GM23248 (cell line): ENCODE measurements at regions not wholly inside any gene's neighbourhood (a gene's known extent, or its start where the extent isn't known, plus 50 kb on each side); places are given as distances from the start of the nearest gene placed in this dataset.

Experiments used
- DNase-seq: peaks from one replicate; pipeline ENCODE4 v3.0.0-alpha.2; 2015
- H2AFZ ChIP-seq: fragments of 200-600 bp; sonication (generic); 2 replicates; pipeline ENCODE4 v1.6.1; 2016; ENCODE audit warnings: antibody characterized with exemption
- H3F3A ChIP-seq: fragments of 200-600 bp; sonication (generic); 2 replicates; pipeline ENCODE4 v1.6.1; 2016; ENCODE audit warnings: mild to moderate bottlenecking, antibody characterized with exemption, mixed run types; ENCODE audit not compliant: insufficient read depth
- H3K27ac ChIP-seq: fragments of 200-600 bp; sonication (generic); 2 replicates; pipeline ENCODE4 v1.5.1; 2016; ENCODE audit warnings: mild to moderate bottlenecking
- H3K27me3 ChIP-seq: fragments of 200-600 bp; sonication (generic); replicated peaks from 2 replicates; pipeline ENCODE4 v1.6.1; 2016; ENCODE audit warnings: mild to moderate bottlenecking; ENCODE audit not compliant: insufficient read depth
- H3K36me3 ChIP-seq: fragments of 200-600 bp; sonication (generic); 2 replicates; pipeline ENCODE4 v1.6.1; 2016; ENCODE audit warnings: low read depth, mild to moderate bottlenecking
- H3K4me1 ChIP-seq: fragments of 200-600 bp; sonication (generic); 2 replicates; pipeline ENCODE4 v1.6.1; 2016; ENCODE audit warnings: mild to moderate bottlenecking; ENCODE audit not compliant: insufficient read depth
- H3K4me2 ChIP-seq: fragments of 200-600 bp; sonication (generic); one replicate; pipeline ENCODE4 v1.6.1; 2016; ENCODE audit warnings: mild to moderate bottlenecking; ENCODE audit not compliant: unreplicated experiment
- H3K4me3 ChIP-seq: fragments of 200-600 bp; sonication (generic); 2 replicates; pipeline ENCODE4 v1.5.1; 2016; ENCODE audit warnings: mild to moderate bottlenecking
- H3K79me2 ChIP-seq: fragments of 200-600 bp; sonication (generic); 2 replicates; pipeline ENCODE4 v1.6.1; 2016; ENCODE audit warnings: mild to moderate bottlenecking; ENCODE audit not compliant: insufficient read depth
- H3K9ac ChIP-seq: fragments of 200-600 bp; sonication (generic); 2 replicates; pipeline ENCODE4 v1.6.1; 2016; ENCODE audit warnings: mild to moderate bottlenecking
- H3K9me2 ChIP-seq: fragments of 200-600 bp; sonication (generic); 2 replicates; pipeline ENCODE4 v1.6.1; 2016; ENCODE audit warnings: mixed run types, mild to moderate bottlenecking, moderate library complexity; ENCODE audit not compliant: insufficient read depth
- H3K9me3 ChIP-seq: fragments of 200-600 bp; sonication (generic); one replicate; pipeline ENCODE4 v1.6.1; 2017; ENCODE audit warnings: low read depth
- H4K20me1 ChIP-seq: fragments of 200-600 bp; sonication (generic); 2 replicates; pipeline ENCODE4 v1.6.0; 2016; ENCODE audit not compliant: insufficient read depth
- EZH2 ChIP-seq: fragments of 200-600 bp; sonication (generic); IDR thresholded peaks from 2 replicates; pipeline ENCODE4 v1.6.1; 2018; ENCODE audit warnings: antibody characterized with exemption, mild to moderate bottlenecking; ENCODE audit not compliant: insufficient read depth, poor library complexity, severe bottlenecking
- EZH2phosphoT487 ChIP-seq: fragments of 200-600 bp; sonication (generic); IDR thresholded peaks from 2 replicates; pipeline ENCODE4 v1.6.1; 2018; ENCODE audit warnings: antibody characterized with exemption, moderate library complexity, mild to moderate bottlenecking, low read depth; ENCODE audit not compliant: insufficient read depth
- WGBS, 2 experiments: methylation state at CpG; one replicate each; pipeline ENCODE4 v1.1.6; 2015 to 2017; ENCODE audit warnings: low lambda C conversion rate in 2 of 2, low coverage in 1 of 2; ENCODE audit errors: missing lambda C conversion rate in 2 of 2; 5-methylcytosine and 5-hydroxymethylcytosine counted together
- in situ Hi-C: fragments of 300-500 bp; cut with MboI; formaldehyde crosslinking; loops from 2 replicates; pipeline ENCODE4 v1.15.0; 2020

- H2AFZ ChIP-seq: no peak overlapping the region
- H3K4me3 ChIP-seq: no peak overlapping the region
- H3F3A ChIP-seq: no peaks in the 10 kb centered on the region
- no peaks in the 10 kb centered on the region for H3K9me3 ChIP-seq
- 63 to 64% methylated on average over 13 of the region's 13 CpGs for WGBS, 2 experiments
- no peak overlapping the region for H3K27ac ChIP-seq
- H3K9ac ChIP-seq: no peak overlapping the region
- DNase-seq: peak; percentile 43
- no peaks in the 10 kb centered on the region for H3K9me2 ChIP-seq
- H3K27me3 ChIP-seq: no peaks in the 10 kb centered on the region
- H3K4me1 ChIP-seq: peaks cover 12% of the 10 kb centered on the region
- H3K36me3 ChIP-seq: no peaks in the 10 kb centered on the region
- no peak overlapping the region for H3K4me2 ChIP-seq
- in situ Hi-C loops: no loop called here
- no peaks in the 10 kb centered on the region for H3K79me2 ChIP-seq
- no peaks in the 10 kb centered on the region for H4K20me1 ChIP-seq
- TF ChIP-seq EZH2 (no peak), EZH2phosphoT487 (no peak)
Observed at GRCh38 chr9:86764671-86765343, 182.5 kb downstream of the GAS1 start.

- Histone ChIP-seq H2AFZ (no peak overlapping the region), H3K79me2 (no peaks in the 10 kb centered on the region), H3K9me2 (no peaks in the 10 kb centered on the region), H3K9ac (no peak overlapping the region), H3K36me3 (no peaks in the 10 kb centered on the region), H3K4me2 (no peak overlapping the region), H3K9me3 (no peaks in the 10 kb centered on the region), H4K20me1 (no peaks in the 10 kb centered on the region), H3K4me1 (peaks cover 12% of the 10 kb centered on the region), H3K4me3 (no peak overlapping the region), H3F3A (no peaks in the 10 kb centered on the region), H3K27ac (no peak overlapping the region), H3K27me3 (no peaks in the 10 kb centered on the region)
- no peak for DNase-seq
- WGBS, 2 experiments: 93 to 96% methylated on average over 11 of the region's 11 CpGs
- TF ChIP-seq EZH2: no peak
- TF ChIP-seq EZH2phosphoT487: no peak
- in situ Hi-C loops: no loop called here
Observed at GRCh38 chr9:86764221-86764624, 183.1 kb downstream of the GAS1 start.

GRCh38 chr9:86763791-86764190, 183.5 kb downstream of the GAS1 start:
- no peaks in the 10 kb centered on the region for H3F3A ChIP-seq
- no peak overlapping the region for H3K4me3 ChIP-seq
- no peaks in the 10 kb centered on the region for H3K27me3 ChIP-seq
- no peaks in the 10 kb centered on the region for H3K36me3 ChIP-seq
- no peaks in the 10 kb centered on the region for H3K9me2 ChIP-seq
- no peak overlapping the region for H2AFZ ChIP-seq
- no peaks in the 10 kb centered on the region for H3K79me2 ChIP-seq
- H4K20me1 ChIP-seq: no peaks in the 10 kb centered on the region
- no peak for DNase-seq
- H3K9me3 ChIP-seq: no peaks in the 10 kb centered on the region
- TF ChIP-seq EZH2 (no peak), EZH2phosphoT487 (no peak)
- 90 to 95% methylated on average over 2 of the region's 2 CpGs for WGBS, 2 experiments
- H3K4me2 ChIP-seq: no peak overlapping the region
- no peak overlapping the region for H3K27ac ChIP-seq
- in situ Hi-C loops: no loop called here
- H3K4me1 ChIP-seq: peaks cover 12% of the 10 kb centered on the region
- no peak overlapping the region for H3K9ac ChIP-seq

- Histone ChIP-seq H3K27ac (no peak overlapping the region), H3F3A (no peaks in the 10 kb centered on the region), H3K4me2 (peak overlapping the region; percentile 71), H3K27me3 (no peaks in the 10 kb centered on the region), H3K79me2 (no peaks in the 10 kb centered on the region), H3K36me3 (no peaks in the 10 kb centered on the region), H3K9me3 (no peaks in the 10 kb centered on the region), H3K9me2 (no peaks in the 10 kb centered on the region), H2AFZ (peak overlapping the region; percentile 76), H3K4me3 (no peak overlapping the region), H4K20me1 (no peaks in the 10 kb centered on the region), H3K4me1 (no peaks in the 10 kb centered on the region), H3K9ac (no peak overlapping the region)
- 94 to 100% methylated on average over 1 of the region's 1 CpG for WGBS, 2 experiments
- DNase-seq: no peak
- TF ChIP-seq EZH2phosphoT487 (no peak), EZH2 (no peak)
- in situ Hi-C loops: no loop called here
Observed at GRCh38 chr9:86757382-86757720, 190.0 kb downstream of the GAS1 start.
